ENCODE measurements at regions not wholly inside any gene's neighbourhood (a gene's known extent, or its start where the extent isn't known, plus 50 kb on each side); places are given as distances from the start of the nearest gene placed in this dataset.

DNA sequence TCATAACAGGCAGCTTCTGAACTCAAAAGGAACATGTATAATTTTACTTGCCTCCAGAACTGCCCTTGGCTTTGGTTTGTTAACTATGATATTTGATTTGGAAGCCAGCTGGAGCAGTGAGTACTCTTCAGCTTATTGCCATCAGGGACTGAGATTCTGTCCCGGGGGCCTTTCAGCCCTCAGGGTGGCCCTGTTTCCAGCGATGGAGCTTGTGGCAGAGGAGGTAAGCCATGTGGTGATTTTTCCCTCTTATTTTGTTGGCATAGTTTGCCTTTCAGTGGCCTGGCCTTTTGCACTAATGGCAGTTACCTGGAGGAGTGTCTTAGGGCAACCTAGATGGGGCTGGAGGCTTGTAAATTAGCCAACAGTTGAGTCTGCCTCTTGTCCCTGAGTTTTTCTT, 1955.0 kb upstream of the LRRTM1 start:
- no peak for DNase-seq (ENCODE audit: low read depth)
- H3K4me3 ChIP-seq (ENCODE audit: control insufficient read depth, low read depth, low read length) = no peak overlapping the region
- TF ChIP-seq, protein P1, sequence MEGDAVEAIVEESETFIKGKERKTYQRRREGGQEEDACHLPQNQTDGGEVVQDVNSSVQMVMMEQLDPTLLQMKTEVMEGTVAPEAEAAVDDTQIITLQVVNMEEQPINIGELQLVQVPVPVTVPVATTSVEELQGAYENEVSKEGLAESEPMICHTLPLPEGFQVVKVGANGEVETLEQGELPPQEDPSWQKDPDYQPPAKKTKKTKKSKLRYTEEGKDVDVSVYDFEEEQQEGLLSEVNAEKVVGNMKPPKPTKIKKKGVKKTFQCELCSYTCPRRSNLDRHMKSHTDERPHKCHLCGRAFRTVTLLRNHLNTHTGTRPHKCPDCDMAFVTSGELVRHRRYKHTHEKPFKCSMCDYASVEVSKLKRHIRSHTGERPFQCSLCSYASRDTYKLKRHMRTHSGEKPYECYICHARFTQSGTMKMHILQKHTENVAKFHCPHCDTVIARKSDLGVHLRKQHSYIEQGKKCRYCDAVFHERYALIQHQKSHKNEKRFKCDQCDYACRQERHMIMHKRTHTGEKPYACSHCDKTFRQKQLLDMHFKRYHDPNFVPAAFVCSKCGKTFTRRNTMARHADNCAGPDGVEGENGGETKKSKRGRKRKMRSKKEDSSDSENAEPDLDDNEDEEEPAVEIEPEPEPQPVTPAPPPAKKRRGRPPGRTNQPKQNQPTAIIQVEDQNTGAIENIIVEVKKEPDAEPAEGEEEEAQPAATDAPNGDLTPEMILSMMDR (IDR thresholded peaks at IDR 0.05; ENCODE audit: control insufficient read depth, insufficient read depth, low read depth, low read length, missing control alignments) = no peak

DNA sequence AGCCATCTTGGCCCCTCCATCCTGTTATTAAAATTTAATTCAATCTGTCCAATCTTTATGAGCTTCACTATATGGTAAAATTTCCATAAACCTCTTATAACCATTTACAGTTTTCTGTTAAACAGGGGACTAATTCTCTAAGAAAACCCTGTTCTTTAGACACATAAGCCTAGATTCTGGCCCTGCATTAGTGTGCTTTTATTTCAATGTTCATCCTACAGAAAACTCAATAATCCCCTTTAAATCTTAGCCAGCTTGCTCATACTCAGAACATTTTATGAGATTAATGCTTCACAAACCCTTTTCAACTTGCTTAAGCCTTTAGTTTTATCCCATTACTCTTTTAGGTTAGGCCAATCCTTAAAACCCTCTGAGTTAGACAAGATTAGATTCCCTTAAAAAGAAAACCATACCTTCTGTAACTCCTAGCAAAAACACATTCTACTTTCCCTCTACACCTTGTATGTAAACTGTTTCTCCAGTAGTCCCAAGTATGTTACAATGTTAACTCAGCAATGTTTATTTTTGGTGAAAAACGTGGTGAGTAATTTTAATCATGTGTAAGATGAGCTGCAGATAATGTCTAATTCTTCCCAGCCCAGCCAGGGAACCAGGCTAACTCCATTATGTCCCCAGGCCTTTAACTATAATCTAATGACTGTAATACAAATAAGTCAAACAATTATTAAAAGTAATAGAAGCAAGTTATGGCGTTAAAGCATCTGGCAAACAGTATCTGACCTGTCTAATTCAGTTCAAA, 1953.4 kb upstream of the LRRTM1 start:
- DNase-seq (ENCODE audit: low read depth) = no peak
- H3K4me3 ChIP-seq (ENCODE audit: control insufficient read depth, low read depth, low read length) = no peak overlapping the region
- TF ChIP-seq, protein P1 (IDR thresholded peaks at IDR 0.05; ENCODE audit: control insufficient read depth, insufficient read depth, low read depth, low read length, missing control alignments) = no peak

DNA sequence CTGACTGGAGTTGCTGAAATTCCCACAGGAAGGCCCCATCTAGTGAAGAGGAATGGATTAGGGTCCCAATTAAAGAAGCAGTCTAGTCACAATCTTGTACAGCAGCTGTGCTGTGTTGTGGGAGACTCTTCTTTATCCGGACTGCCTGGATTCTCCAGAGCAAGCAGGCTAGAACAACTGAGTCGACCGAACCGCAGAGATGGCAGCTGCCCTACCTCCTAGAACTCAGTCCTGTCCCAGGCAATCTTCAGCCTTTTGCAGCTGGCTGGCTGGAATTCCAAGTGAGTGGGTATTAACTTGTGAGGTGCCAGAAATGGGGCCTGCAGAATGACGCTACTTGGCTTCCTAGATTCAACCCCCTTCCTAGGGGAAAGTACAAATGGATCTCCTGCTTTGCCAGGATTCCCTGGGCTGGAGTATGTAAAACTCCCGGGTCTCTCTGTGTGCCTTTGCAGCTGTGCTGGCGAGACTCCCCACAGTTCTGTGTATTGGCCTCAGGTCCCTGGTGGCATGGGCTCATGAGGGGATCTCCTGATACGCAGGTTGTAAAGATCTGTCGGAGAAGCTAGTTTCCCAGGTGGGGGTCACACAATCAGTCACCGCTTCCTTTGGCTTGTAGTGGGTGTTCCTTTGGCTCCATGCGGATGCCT, 1952.6 kb upstream of the LRRTM1 start:
- TF ChIP-seq, protein P1 (IDR thresholded peaks at IDR 0.05; ENCODE audit: control insufficient read depth, insufficient read depth, low read depth, low read length, missing control alignments) = no peak
- no peak overlapping the region for H3K4me3 ChIP-seq (ENCODE audit: control insufficient read depth, low read depth, low read length)

DNA sequence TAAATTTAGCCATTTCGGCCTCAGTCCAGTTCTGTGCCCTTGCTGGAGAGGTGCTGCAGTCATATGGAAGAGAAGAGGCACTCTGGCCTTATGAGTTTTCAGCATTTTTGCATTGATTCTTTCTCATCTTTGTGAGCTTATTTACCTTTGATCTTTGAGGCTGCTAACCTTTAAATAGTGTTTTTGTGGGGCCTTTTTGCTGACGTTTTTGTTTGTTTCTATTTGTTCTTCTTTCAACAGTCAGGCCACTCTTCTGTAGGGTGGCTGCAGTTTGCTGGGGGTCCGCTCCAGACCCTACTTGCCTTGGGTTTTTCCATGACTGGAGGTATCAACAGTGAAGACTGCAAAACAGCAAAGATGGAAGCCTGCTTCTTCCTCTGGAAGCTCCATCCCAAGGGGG, 1951.7 kb upstream of the LRRTM1 start:
- TF ChIP-seq, protein P1 (IDR thresholded peaks at IDR 0.05; ENCODE audit: control insufficient read depth, insufficient read depth, low read depth, low read length, missing control alignments) = no peak
- DNase-seq (ENCODE audit: low read depth) = no peak
- no peak overlapping the region for H3K4me3 ChIP-seq (ENCODE audit: control insufficient read depth, low read depth, low read length)

More for the DNA sequence above, 1952.6 kb upstream of the LRRTM1 start:
- no peak for DNase-seq (ENCODE audit: low read depth)

DNA sequence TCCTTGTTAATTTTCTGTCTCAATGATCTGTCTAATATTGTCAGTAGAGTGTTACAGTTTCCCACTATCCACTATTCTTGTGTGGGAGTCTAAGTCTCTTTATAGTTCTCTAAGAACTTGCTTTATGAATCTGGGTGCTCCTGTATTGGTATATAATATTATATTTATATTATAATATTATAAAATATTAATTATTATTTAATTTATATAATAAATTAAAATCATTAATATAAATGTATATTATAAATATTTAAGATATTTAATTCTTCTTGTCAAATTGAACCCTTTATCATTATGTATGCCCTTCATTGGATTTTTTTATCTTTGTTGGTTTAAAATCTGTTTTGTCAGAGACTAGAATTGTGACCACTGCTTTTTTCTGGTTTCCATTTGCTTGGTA, 1950.2 kb upstream of the LRRTM1 start:
- no peak overlapping the region for H3K4me3 ChIP-seq (ENCODE audit: control insufficient read depth, low read depth, low read length)
- TF ChIP-seq, protein P1 (IDR thresholded peaks at IDR 0.05; ENCODE audit: control insufficient read depth, insufficient read depth, low read depth, low read length, missing control alignments) = no peak
- DNase-seq (ENCODE audit: low read depth) = no peak

DNA sequence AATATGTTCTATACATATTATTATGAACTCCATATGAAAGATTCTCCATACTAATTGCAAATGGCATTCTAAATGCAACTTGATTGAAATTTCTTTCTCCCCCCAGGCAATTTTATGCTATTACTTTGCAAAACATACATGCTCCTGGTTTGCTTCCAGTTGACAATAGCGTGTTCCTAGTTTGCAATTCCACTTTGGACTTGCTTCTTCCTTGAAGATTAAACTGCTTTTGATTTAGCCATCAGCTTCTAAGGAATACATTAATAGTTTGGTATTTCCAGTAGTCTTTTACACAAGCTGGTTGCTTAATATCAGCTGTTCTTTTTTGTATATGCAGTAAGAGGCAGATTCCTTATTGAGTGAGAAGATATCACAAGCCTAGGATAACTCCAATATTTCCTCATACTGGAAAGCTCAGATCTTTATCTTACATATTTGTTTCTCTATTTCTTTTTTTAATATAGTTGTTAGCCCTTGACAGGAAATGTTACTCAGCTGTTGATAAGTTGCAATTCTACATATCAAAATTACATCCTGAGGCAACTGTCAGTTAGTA, 1941.7 kb upstream of the LRRTM1 start:
- TF ChIP-seq, protein P1 (IDR thresholded peaks at IDR 0.05; ENCODE audit: control insufficient read depth, insufficient read depth, low read depth, low read length, missing control alignments) = no peak

More for the DNA sequence above, 1941.7 kb upstream of the LRRTM1 start:
- no peak overlapping the region for H3K4me3 ChIP-seq (ENCODE audit: control insufficient read depth, low read depth, low read length)
- no peak for DNase-seq (ENCODE audit: low read depth)
